ENCODE measurements at regions not wholly inside any gene's neighbourhood (a gene's known extent, or its start where the extent isn't known, plus 50 kb on each side); places are given as distances from the start of the nearest gene placed in this dataset.

GRCh38 chr4:112975567-112976355 lies 73.7 kb upstream of the ANK2 start:
- H3K4me3 ChIP-seq (ENCODE audit: low read depth, low read length), result no peak overlapping the region
- no TSS peak for BruUV-seq (replicated peaks)
- no peak for DNase-seq
- H3K9me3 ChIP-seq, result no peaks in the 10 kb centered on the region
- no peak overlapping the region for H3K4me3 Mint-ChIP-seq (ENCODE audit: unreplicated experiment)
- intact Hi-C loops (cut with micrococcal nuclease; ENCODE audit: unreplicated experiment), result no loop called here
- H3K4me1 Mint-ChIP-seq (ENCODE audit: low read depth, unreplicated experiment), result no peaks in the 10 kb centered on the region
- no peaks in the 10 kb centered on the region for H3K27me3 Mint-ChIP-seq (ENCODE audit: insufficient read depth, unreplicated experiment)
- H3K36me3 Mint-ChIP-seq (ENCODE audit: insufficient read depth, unreplicated experiment), result no peaks in the 10 kb centered on the region
- no peaks in the 10 kb centered on the region for H3K9me3 Mint-ChIP-seq (ENCODE audit: unreplicated experiment)
- no peaks in the 10 kb centered on the region for H3K36me3 ChIP-seq (ENCODE audit: control insufficient read depth, insufficient read depth, low read length)
- ChIA-PET CTCF (no interaction called here), POLR2A (no interaction called here)
- H3K27ac Mint-ChIP-seq (ENCODE audit: unreplicated experiment), result no peak overlapping the region
- H3K27me3 ChIP-seq (replicated peaks; ENCODE audit: control insufficient read depth, insufficient read depth, low read length), result no peaks in the 10 kb centered on the region
- no peaks in the 10 kb centered on the region for H3K4me1 ChIP-seq
- no peak for TF ChIP-seq CTCF (IDR thresholded peaks at IDR 0.05; ENCODE audit: insufficient read depth in 1 of 2, low read depth in 1 of 2, low read length in 1 of 2, severe bottlenecking in 1 of 2, unreplicated experiment in 1 of 2)

GRCh38 chr4:112978691-112979472 lies 70.6 kb upstream of the ANK2 start:
- DNase-seq, result no peak
- Mint-ChIP-seq H3K4me3 (ENCODE audit: unreplicated experiment) (no peak overlapping the region), H3K27me3 (ENCODE audit: insufficient read depth, unreplicated experiment) (no peaks in the 10 kb centered on the region), H3K4me1 (ENCODE audit: low read depth, unreplicated experiment) (no peaks in the 10 kb centered on the region), H3K36me3 (ENCODE audit: insufficient read depth, unreplicated experiment) (no peaks in the 10 kb centered on the region), H3K27ac (ENCODE audit: unreplicated experiment) (no peak overlapping the region), H3K9me3 (ENCODE audit: unreplicated experiment) (no peaks in the 10 kb centered on the region)
- ChIA-PET CTCF (no interaction called here), POLR2A (no interaction called here)
- intact Hi-C loops (cut with micrococcal nuclease; ENCODE audit: unreplicated experiment), result no loop called here
- no peak for TF ChIP-seq CTCF (IDR thresholded peaks at IDR 0.05; ENCODE audit: insufficient read depth in 1 of 2, low read depth in 1 of 2, low read length in 1 of 2, severe bottlenecking in 1 of 2, unreplicated experiment in 1 of 2)
- no peak overlapping the region for H3K4me3 ChIP-seq (ENCODE audit: low read depth, low read length)
- H3K9me3 ChIP-seq, result no peaks in the 10 kb centered on the region
- BruUV-seq (replicated peaks), result no TSS peak
- H3K27me3 ChIP-seq (replicated peaks; ENCODE audit: control insufficient read depth, insufficient read depth, low read length), result no peaks in the 10 kb centered on the region
- H3K4me1 ChIP-seq, result no peaks in the 10 kb centered on the region
- H3K36me3 ChIP-seq (ENCODE audit: control insufficient read depth, insufficient read depth, low read length), result no peaks in the 10 kb centered on the region

GRCh38 chr4:112979881-112980421 lies 69.5 kb upstream of the ANK2 start:
- no peaks in the 10 kb centered on the region for H3K4me1 Mint-ChIP-seq (ENCODE audit: low read depth, unreplicated experiment)
- Histone ChIP-seq H3K4me3 (ENCODE audit: low read depth, low read length) (no peak overlapping the region), H3K9me3 (no peaks in the 10 kb centered on the region), H3K27me3 (replicated peaks; ENCODE audit: control insufficient read depth, insufficient read depth, low read length) (no peaks in the 10 kb centered on the region), H3K4me1 (no peaks in the 10 kb centered on the region), H3K36me3 (ENCODE audit: control insufficient read depth, insufficient read depth, low read length) (no peaks in the 10 kb centered on the region)
- no peaks in the 10 kb centered on the region for H3K27me3 Mint-ChIP-seq (ENCODE audit: insufficient read depth, unreplicated experiment)
- H3K9me3 Mint-ChIP-seq (ENCODE audit: unreplicated experiment), result no peaks in the 10 kb centered on the region
- intact Hi-C loops (cut with micrococcal nuclease; ENCODE audit: unreplicated experiment), result no loop called here
- TF ChIP-seq CTCF (IDR thresholded peaks at IDR 0.05; ENCODE audit: insufficient read depth in 1 of 2, low read depth in 1 of 2, low read length in 1 of 2, severe bottlenecking in 1 of 2, unreplicated experiment in 1 of 2), result no peak
- no peaks in the 10 kb centered on the region for H3K36me3 Mint-ChIP-seq (ENCODE audit: insufficient read depth, unreplicated experiment)
- DNase-seq, result no peak
- ChIA-PET POLR2A (no interaction called here), CTCF (no interaction called here)
- no peak overlapping the region for H3K27ac Mint-ChIP-seq (ENCODE audit: unreplicated experiment)
- no peak overlapping the region for H3K4me3 Mint-ChIP-seq (ENCODE audit: unreplicated experiment)
- no TSS peak for BruUV-seq (replicated peaks)
